ENCODE measurements at regions not wholly inside any gene's neighbourhood (a gene's known extent, or its start where the extent isn't known, plus 50 kb on each side); places are given as distances from the start of the nearest gene placed in this dataset.

DNA sequence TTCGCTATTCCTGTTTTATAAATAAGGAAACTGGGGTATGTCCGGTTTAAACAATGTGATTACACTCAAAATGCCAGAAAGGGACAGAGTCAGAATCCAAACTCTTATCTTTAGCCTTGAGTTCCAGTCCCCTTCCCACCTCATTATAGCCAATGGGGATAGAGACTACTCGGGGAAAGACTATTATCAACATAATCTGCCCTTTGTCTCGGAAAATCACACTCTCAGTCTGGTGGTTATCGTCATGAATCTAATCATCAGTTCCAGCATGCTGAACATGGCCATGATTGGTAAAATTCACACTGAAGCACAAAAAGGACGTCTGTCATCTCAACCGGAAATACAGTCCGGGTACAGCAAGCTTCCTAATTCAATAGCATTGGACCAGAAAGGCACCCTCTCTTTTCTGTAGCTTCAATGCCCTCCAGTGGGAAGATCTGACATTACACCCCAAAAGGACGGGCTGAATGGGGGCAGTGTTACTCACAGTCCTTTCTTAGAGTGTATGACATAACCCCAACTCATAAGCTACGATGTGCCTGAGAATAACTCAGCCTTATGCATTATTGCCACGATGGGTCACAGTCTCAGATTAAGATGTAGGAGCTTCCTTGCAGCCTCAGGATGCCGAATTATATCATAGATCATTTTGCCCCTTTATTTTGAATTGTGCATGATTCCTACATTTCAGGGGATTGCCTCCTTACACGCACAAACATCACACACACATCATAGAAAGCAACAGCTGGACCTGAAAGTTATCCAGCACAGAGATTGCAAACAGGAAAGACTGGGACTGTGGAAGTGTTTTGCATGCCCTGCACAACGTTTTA lies 390.4 kb upstream of the LMCD1 start:
- TF ChIP-seq, protein P1, sequence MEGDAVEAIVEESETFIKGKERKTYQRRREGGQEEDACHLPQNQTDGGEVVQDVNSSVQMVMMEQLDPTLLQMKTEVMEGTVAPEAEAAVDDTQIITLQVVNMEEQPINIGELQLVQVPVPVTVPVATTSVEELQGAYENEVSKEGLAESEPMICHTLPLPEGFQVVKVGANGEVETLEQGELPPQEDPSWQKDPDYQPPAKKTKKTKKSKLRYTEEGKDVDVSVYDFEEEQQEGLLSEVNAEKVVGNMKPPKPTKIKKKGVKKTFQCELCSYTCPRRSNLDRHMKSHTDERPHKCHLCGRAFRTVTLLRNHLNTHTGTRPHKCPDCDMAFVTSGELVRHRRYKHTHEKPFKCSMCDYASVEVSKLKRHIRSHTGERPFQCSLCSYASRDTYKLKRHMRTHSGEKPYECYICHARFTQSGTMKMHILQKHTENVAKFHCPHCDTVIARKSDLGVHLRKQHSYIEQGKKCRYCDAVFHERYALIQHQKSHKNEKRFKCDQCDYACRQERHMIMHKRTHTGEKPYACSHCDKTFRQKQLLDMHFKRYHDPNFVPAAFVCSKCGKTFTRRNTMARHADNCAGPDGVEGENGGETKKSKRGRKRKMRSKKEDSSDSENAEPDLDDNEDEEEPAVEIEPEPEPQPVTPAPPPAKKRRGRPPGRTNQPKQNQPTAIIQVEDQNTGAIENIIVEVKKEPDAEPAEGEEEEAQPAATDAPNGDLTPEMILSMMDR (conservative IDR thresholded peaks at IDR 0.05; ENCODE audit: low read length): peak; percentile 85
- no peak for TF ChIP-seq EZH2phosphoT487 (IDR thresholded peaks at IDR 0.05; ENCODE audit: borderline replicate concordance, low read depth, low read length)

Data from OCI-LY7 (cell line).